Right atrium auricular region (tissue), 2 donors: ENCODE measurements at regions not wholly inside any gene's neighbourhood (a gene's known extent, or its start where the extent isn't known, plus 50 kb on each side); places are given as distances from the start of the nearest gene placed in this dataset.

ENCODE experiments used
- DNase-seq: peaks from one replicate; pipeline ENCODE4 v3.0.0-alpha.2; 2019; ENCODE audit warnings: low spot score
- H3K27ac ChIP-seq, 2 donors: fragments of 200-600 bp; sonication (generic); 1 replicate in 1 of 2; 2 replicates in 1 of 2; pipeline ENCODE4 v1.5.1; 2016 to 2019
- H3K27me3 ChIP-seq, 2 donors: fragments of 200-600 bp; sonication (generic); one replicate each; pipeline versions ENCODE4 v1.5.1 to v1.6.0; 2017 to 2019
- H3K36me3 ChIP-seq: fragments of 200-600 bp; sonication (generic); one replicate; pipeline ENCODE4 v1.5.1; 2016
- H3K4me1 ChIP-seq, 2 donors: fragments of 200-600 bp; sonication (generic); one replicate each; pipeline versions ENCODE4 v1.5.1 to v1.6.0; 2017 to 2019
- H3K4me3 ChIP-seq, 2 donors: fragments of 200-600 bp; sonication (generic); 1 replicate in 1 of 2; 2 replicates in 1 of 2; pipeline ENCODE4 v1.5.1; 2017 to 2019; ENCODE audit warnings: mild to moderate bottlenecking in 1 of 2, moderate library complexity in 1 of 2
- H3K9me3 ChIP-seq, 2 donors: fragments of 200-600 bp; sonication (generic); one replicate each; pipeline ENCODE4 v1.5.1; 2019
- TF ChIP-seq, protein P1 (sequence below), 2 donors: fragments of 200-600 bp; sonication (generic); IDR thresholded peaks; one replicate each; pipeline ENCODE4 v1.5.1; 2019; ENCODE audit warnings: antibody characterized with exemption in 2 of 2

DNA sequence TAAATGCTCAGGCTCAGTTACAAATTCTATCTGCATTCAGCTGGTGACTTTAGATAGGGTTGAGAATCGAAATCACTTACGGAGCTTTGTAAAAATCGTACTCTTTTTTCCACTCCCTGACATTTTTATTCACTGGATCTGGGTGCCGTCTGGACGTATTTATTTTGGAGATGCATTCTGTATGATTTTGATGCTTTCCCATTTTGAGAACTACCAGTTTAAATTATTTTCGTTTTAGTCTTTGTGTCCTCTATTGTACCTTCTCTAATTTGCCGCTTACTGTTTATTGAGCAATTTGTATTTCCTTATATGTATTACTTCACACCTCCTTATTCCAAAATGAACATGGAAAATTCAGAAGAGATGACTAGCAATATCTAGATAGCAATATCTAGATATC is 96.2 kb downstream of the FASLG start:
- no peak for DNase-seq
- TF ChIP-seq, protein P1, sequence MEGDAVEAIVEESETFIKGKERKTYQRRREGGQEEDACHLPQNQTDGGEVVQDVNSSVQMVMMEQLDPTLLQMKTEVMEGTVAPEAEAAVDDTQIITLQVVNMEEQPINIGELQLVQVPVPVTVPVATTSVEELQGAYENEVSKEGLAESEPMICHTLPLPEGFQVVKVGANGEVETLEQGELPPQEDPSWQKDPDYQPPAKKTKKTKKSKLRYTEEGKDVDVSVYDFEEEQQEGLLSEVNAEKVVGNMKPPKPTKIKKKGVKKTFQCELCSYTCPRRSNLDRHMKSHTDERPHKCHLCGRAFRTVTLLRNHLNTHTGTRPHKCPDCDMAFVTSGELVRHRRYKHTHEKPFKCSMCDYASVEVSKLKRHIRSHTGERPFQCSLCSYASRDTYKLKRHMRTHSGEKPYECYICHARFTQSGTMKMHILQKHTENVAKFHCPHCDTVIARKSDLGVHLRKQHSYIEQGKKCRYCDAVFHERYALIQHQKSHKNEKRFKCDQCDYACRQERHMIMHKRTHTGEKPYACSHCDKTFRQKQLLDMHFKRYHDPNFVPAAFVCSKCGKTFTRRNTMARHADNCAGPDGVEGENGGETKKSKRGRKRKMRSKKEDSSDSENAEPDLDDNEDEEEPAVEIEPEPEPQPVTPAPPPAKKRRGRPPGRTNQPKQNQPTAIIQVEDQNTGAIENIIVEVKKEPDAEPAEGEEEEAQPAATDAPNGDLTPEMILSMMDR (IDR thresholded peaks at IDR 0.05), result no peak
- no peak overlapping the region for H3K4me3 ChIP-seq
- no peak overlapping the region for H3K27ac ChIP-seq
- no peaks in the 10 kb centered on the region for H3K36me3 ChIP-seq
- no peaks in the 10 kb centered on the region for H3K9me3 ChIP-seq
- no peaks in the 10 kb centered on the region for H3K4me1 ChIP-seq
- H3K27me3 ChIP-seq, result no peaks in the 10 kb centered on the region

DNA sequence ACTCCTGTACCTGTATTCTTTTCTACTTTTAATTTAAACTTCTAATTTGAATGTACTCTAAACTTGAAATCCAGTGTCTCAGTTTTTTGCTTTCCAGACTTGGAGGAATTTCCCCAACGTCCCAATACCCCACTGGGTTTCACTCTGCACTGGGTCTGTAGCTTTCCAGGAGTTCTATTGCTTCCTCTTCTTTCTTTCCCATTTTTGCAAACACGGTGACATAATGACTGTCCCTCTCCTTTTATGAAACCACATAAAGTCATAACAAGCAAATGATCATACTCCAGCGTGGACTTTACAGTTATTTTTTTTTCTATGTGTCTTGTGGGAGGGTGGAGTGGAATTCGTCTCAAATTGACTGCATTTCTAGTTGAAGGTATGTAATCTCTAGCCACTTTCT is 97.1 kb downstream of the FASLG start:
- Histone ChIP-seq H3K9me3 (no peaks in the 10 kb centered on the region), H3K27me3 (no peaks in the 10 kb centered on the region), H3K27ac (no peak overlapping the region), H3K36me3 (no peaks in the 10 kb centered on the region), H3K4me3 (no peak overlapping the region), H3K4me1 (no peaks in the 10 kb centered on the region)
- TF ChIP-seq, protein P1 (IDR thresholded peaks at IDR 0.05), result no peak
- no peak for DNase-seq

DNA sequence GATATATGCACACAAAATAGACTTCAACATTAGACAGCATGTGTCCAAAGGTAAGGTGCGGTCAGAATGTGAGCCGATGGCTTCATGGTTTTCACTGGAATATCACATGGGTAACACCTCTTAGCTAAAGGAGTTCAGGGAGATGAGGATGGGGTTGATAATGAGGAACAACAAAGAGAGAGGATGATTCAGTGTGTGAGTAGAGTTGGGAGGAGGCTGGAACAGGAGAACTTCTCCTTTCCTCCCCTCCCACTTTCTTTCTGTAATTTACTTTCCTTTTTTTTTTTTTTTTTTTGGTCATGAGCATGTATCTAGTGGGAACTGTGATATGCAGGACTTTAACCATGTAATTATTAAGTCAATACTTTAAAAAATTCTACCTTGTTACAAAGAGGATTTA is 99.4 kb downstream of the FASLG start:
- Histone ChIP-seq H3K4me1 (no peaks in the 10 kb centered on the region), H3K36me3 (no peaks in the 10 kb centered on the region), H3K9me3 (no peaks in the 10 kb centered on the region), H3K27me3 (no peaks in the 10 kb centered on the region), H3K4me3 (no peak overlapping the region), H3K27ac (no peak overlapping the region)
- TF ChIP-seq, protein P1 (IDR thresholded peaks at IDR 0.05), result no peak
- DNase-seq, result no peak

DNA sequence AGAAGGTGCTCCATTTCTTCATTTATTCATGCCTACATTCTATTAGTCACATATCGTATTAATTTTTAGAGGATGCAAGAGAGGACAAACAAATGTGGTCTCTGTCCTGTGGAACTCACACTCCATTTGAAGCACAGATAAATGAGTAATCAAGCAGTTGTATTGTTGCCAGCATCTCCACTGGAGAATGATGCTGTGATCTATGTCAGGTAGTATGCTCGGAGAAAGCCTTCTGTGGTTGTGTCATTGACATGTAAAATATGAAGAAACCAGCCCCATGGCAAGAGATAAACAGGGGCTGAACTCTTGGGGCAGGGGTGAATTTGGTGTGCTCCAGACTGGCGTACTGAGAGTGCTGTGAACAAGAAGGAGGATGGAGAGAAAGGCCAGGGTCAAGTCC is 101.2 kb downstream of the FASLG start:
- no peak for DNase-seq
- H3K36me3 ChIP-seq, result no peaks in the 10 kb centered on the region
- no peak overlapping the region for H3K27ac ChIP-seq
- TF ChIP-seq, protein P1 (IDR thresholded peaks at IDR 0.05), result no peak
- H3K27me3 ChIP-seq, result no peaks in the 10 kb centered on the region
- no peaks in the 10 kb centered on the region for H3K9me3 ChIP-seq
- no peaks in the 10 kb centered on the region for H3K4me1 ChIP-seq
- H3K4me3 ChIP-seq, result no peak overlapping the region

DNA sequence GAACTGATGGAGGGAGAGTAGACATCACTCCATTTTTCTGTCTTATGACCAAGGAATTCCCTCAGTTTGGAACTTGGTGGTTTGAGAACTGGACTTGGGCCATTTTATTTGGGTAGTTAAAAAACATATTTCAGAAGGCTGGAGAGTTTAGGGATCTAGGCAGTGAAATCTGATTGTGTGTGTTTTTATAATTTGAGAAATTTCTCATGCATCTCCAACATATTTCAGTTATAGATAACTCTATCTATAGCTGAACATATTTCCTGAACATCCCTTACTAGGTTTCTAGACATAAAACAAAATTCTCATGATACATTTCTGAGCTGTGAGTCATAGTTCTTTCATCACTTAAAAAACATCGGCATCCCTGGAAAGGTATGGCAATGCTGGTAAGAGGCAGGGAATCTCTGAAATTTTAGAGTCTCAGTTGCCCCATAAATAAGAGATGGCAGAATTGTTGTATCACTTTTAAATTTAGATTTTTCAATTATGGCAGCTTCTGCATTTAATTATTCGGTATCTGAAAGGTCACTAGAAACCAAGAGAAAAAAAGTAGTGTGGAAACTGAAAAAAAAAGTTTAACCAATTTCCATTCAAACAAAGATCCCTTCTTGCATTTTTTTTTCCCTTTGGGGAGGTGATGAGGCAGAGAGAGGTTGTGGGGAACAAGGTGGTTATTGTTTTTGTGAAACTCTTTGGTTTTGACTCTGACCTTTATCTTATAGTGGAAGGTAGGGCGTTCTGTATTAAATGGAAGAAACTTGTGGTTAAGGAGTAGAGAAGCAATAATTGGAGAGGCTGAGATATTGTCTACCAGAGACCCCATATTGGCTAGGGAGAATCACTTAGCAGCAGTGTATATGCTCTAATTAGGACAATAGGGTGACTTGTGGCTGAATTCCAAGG is 102.9 kb downstream of the FASLG start:
- Histone ChIP-seq H3K27me3 (no peaks in the 10 kb centered on the region), H3K4me3 (no peak overlapping the region), H3K27ac (no peak overlapping the region), H3K4me1 (no peaks in the 10 kb centered on the region), H3K36me3 (no peaks in the 10 kb centered on the region), H3K9me3 (no peaks in the 10 kb centered on the region)
- DNase-seq, result no peak
- TF ChIP-seq, protein P1 (IDR thresholded peaks at IDR 0.05), result no peak

DNA sequence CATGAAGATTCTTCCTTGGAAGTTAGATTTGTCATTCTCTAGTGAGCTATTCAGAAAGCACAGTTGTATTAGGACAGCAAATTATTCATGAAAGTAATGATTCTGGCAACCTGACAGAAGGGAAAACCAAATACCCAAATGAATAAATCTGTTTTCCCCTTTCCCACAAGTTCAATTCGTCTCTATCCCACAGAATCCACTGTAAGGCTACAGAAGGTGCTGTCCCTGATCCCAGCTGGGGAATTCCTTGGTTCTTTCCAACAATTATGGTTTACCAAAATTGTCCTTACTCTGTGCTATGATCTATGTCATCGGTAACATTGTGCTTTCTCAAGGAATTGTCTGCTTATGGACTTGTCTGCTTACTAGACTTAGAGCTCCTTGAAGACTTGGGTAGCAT is 104.2 kb downstream of the FASLG start:
- H3K4me1 ChIP-seq, result no peaks in the 10 kb centered on the region
- no peak for DNase-seq
- H3K27ac ChIP-seq, result no peak overlapping the region
- no peaks in the 10 kb centered on the region for H3K36me3 ChIP-seq
- H3K27me3 ChIP-seq, result no peaks in the 10 kb centered on the region
- TF ChIP-seq, protein P1 (IDR thresholded peaks at IDR 0.05), result no peak
- H3K4me3 ChIP-seq, result no peak overlapping the region
- no peaks in the 10 kb centered on the region for H3K9me3 ChIP-seq
